ENCODE measurements at regions not wholly inside any gene's neighbourhood (a gene's known extent, or its start where the extent isn't known, plus 50 kb on each side); places are given as distances from the start of the nearest gene placed in this dataset.

DNA sequence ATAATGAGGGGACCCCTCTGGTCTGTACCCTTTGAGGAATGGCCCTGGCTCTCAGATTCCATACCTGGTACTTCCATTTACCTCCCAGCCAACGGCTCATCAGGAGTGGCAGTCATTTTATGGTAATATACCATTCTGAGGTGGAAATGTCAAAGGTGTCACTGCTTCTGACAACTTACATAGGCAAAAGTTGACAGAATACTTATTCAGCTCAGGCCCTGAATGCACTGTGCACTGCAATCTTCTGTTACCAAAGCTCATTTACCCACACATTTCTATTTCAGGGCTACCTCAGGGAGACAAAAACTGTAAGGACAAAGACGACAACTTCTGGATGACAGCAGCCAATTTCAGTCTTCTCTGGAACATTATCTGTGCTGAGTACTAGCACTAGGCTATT, 212.2 kb upstream of the TMEM260 start:
- no peaks in the 10 kb centered on the region for H3K27me3 ChIP-seq
- intact Hi-C loops (cut with DNase I; ENCODE audit: low total_unique reads) = no loop called here
- no peak for DNase-seq
- no peak overlapping the region for H3K4me3 ChIP-seq
- no peak overlapping the region for H3K27ac ChIP-seq
- H3K36me3 ChIP-seq = peaks cover 0 to 11% (median 7%) of the 10 kb centered on the region in 3 donors
- H3K9me3 ChIP-seq = peaks cover 0 to 20% (median 0%) of the 10 kb centered on the region in 3 donors
- H3K4me1 ChIP-seq = no peaks in the 10 kb centered on the region
- no peak for TF ChIP-seq CTCF (IDR thresholded peaks at IDR 0.05)

- Histone ChIP-seq H3K4me1 (peaks cover 0 to 6% (median 0%) of the 10 kb centered on the region in 4 donors), H3K36me3 (peaks cover 0 to 13% (median 11%) of the 10 kb centered on the region in 3 donors), H3K27ac (no peak overlapping the region), H3K27me3 (no peaks in the 10 kb centered on the region), H3K9me3 (peaks cover 0 to 24% (median 0%) of the 10 kb centered on the region in 3 donors), H3K4me3 (no peak overlapping the region)
- DNase-seq = no peak
- TF ChIP-seq CTCF (IDR thresholded peaks at IDR 0.05) = no peak
- intact Hi-C loops (cut with DNase I; ENCODE audit: low total_unique reads) = no loop called here
These were observed 207.9 kb upstream of the TMEM260 start for GRCh38 chr14:56371737-56372136.

DNA sequence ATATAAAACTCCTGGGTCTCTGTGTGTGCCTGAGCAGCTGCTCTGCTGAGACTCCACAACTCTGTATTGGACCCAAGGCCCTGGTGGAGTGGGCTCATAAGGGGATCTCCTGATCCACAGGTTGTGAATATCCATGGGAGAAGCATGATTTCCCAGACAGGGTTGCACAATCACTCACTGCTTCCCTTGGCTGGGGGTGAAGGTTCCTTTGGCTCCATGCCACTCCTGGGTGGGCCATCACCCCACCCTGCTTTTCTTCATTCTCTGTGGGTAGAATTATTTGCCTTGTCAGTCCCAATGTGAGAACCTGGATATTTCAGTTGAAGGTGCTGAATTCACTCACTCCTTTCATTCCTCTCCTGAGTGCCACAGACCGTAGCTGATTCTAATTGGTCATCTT, 205.2 kb upstream of the TMEM260 start:
- Histone ChIP-seq H3K9me3 (peaks cover 0 to 24% (median 0%) of the 10 kb centered on the region in 3 donors), H3K4me1 (peaks cover 0 to 30% (median 11%) of the 10 kb centered on the region in 4 donors), H3K36me3 (peaks cover 0 to 13% (median 11%) of the 10 kb centered on the region in 3 donors), H3K27me3 (no peaks in the 10 kb centered on the region), H3K27ac (no peak overlapping the region), H3K4me3 (no peak overlapping the region)
- TF ChIP-seq CTCF (IDR thresholded peaks at IDR 0.05) = no peak
- DNase-seq = no peak
- intact Hi-C loops (cut with DNase I; ENCODE audit: low total_unique reads) = no loop called here

- no peak for TF ChIP-seq CTCF (IDR thresholded peaks at IDR 0.05)
- intact Hi-C loops (cut with DNase I; ENCODE audit: low total_unique reads) = no loop called here
- peak overlapping the region; percentile 65 to 75 for H3K27ac ChIP-seq
- peaks cover 0 to 4% (median 0%) of the 10 kb centered on the region in 3 donors for H3K36me3 ChIP-seq
- H3K4me3 ChIP-seq = peak overlapping the region in 1 of 2 donors; percentile 4
- no peaks in the 10 kb centered on the region for H3K27me3 ChIP-seq
- DNase-seq = no peak
- H3K9me3 ChIP-seq = peaks cover 0 to 3% (median 0%) of the 10 kb centered on the region in 3 donors
- H3K4me1 ChIP-seq = peaks cover 0 to 43% (median 17%) of the 10 kb centered on the region in 4 donors
These were observed 201.6 kb upstream of the TMEM260 start for GRCh38 chr14:56378046-56378445.

DNA sequence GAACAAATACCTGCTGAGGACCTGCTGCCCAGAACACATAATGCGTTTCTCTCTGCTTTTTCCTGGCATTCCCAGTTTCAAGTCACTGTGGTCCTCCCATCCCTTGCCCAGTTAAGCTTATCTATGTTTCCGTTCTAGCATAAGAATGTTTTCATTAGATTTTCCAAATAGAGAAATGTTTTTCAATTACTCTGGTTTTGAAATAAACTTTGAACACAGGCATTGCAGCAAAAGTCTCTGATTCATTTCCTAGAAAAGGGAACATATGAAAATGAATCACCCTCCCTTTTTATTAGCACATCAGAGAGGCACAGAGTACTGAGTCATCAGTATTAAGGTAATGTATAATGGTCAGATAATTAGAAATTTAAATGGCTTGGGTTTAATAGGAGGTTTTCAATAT, 201.1 kb upstream of the TMEM260 start:
- no peak for TF ChIP-seq CTCF (IDR thresholded peaks at IDR 0.05)

More for the DNA sequence above, 201.1 kb upstream of the TMEM260 start:
- peaks cover 0 to 2% (median 0%) of the 10 kb centered on the region in 3 donors for H3K36me3 ChIP-seq
- intact Hi-C loops (cut with DNase I; ENCODE audit: low total_unique reads) = no loop called here
- H3K9me3 ChIP-seq = peaks cover 0 to 5% (median 0%) of the 10 kb centered on the region in 3 donors
- DNase-seq = peak in 1 of 2 donors; percentile 30
- no peaks in the 10 kb centered on the region for H3K27me3 ChIP-seq
- H3K4me1 ChIP-seq = peaks cover 0 to 43% (median 17%) of the 10 kb centered on the region in 4 donors
- H3K27ac ChIP-seq = peak overlapping the region; percentile 65 to 75
- H3K4me3 ChIP-seq = peak overlapping the region in 1 of 2 donors; percentile 4
